NCI-H345 treated with DMSO at 0.1 percent for 48 hours (cell line): ENCODE measurements at regions not wholly inside any gene's neighbourhood (a gene's known extent, or its start where the extent isn't known, plus 50 kb on each side); places are given as distances from the start of the nearest gene placed in this dataset.
"Not testable (repeated sequence)": the region's sequence is repeated elsewhere in the genome, so short reads cannot be mapped to it uniquely, and the experiment has no call there.

Experiments
- DNase-seq: peaks from one replicate; lab custom pipeline; 2025; ENCODE audit not compliant: unreplicated experiment; lab: John Stamatoyannopoulos, UW

DNA sequence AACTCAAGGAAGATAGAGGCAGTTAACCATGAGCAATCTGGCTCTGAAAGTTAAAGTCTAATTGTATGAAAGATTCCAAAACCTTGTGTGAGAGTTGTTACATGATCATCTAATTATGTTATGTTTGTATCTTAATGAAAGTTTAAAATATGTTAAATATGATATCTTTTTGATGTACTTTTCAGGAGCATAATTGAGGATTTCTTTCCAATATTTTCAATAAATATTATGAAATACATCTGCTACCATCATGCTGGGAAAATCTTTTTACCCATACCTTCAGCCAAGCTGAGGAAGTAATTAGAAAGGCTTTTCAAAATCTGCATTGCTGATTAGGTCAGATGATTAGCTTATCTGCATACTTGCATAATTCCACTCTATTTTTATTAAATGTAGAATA lies 318.4 kb downstream of the KLF12 start:
- no peak for DNase-seq

DNA sequence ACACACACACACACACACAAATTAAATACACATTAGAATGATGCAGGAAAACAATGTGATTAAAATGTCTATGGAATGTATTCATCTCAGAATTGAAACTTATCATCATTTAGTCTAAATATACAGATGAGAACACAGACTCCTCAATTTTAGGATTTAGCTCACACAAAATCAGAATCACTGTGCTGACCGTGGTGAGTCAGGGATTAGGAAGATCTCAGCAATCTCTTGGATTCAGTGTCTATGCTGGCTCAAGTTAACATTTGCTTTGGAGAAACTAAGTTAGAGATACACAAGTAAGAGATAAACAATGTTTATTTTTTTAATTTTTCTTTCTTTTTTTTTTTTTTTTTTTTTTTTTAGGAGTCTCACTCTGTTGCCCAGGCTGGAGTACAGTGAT lies 323.6 kb downstream of the KLF12 start:
- no peak for DNase-seq

DNA sequence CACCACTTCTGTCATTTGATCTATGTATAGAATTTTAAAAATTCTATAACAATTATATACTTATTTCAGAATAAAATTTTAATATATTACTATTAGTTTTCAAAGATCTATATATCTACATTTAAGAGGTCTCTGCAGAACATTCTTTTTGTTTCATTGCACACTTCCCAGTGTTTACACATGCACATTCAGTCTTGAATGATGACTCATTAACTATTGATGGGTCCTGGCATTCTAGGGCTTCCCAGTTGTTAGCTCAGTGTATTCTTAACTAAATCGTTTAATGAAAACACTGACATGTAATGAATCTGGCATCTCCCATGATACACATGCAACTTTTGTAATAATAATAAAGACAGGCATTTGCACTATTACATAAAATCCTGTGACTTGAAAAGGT lies 324.6 kb downstream of the KLF12 start:
- DNase-seq, result no peak

DNA sequence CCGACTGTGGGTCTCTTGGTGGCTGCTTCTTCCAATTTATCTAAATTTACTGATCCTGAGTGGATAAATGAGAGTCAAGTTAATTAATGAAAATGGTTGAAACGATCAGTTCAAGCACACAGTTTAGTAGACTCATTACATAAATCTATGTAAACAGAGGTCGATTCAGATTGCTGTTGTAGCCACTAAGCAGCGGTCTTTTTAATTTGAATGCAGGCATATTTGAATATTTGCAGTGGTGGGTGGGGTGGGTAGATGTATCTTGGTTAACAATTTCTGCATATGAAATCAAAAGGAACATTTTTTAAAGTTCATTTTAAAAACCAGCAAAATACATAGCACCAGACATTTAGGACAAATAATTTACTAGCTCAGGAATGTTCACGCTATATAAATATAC lies 325.9 kb downstream of the KLF12 start:
- no peak for DNase-seq

DNA sequence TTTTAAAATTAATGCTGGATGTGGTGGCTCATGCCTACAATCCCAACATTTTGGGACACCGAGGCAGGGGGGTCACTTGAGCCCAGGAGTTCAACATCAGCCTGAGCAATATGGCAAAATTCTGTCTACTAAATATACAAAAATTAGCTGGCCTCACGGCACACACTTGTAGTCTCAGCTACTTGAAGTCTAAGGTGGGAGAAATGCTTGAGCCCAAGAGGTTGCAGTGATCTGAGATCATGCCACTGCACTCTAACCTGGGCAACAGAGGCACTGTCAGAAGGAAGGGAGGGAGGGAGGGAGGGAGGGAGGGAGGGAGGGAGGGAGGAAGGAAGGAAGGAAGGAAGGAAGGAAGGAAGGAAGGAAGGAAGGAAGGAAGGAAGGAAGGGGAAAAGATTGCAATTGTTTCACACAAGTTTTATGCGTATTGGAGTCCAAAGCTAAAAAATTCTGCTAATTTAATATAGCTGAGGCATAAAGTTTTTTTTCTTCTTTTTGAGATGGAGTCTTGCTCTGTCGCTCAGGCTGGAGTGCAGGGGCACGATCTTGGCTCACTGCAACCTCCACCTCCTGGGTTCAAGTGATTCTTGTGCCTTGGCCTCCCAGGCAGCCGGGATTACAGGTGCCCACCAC lies 328.8 kb downstream of the KLF12 start:
- DNase-seq, result not testable (repeated sequence)

DNA sequence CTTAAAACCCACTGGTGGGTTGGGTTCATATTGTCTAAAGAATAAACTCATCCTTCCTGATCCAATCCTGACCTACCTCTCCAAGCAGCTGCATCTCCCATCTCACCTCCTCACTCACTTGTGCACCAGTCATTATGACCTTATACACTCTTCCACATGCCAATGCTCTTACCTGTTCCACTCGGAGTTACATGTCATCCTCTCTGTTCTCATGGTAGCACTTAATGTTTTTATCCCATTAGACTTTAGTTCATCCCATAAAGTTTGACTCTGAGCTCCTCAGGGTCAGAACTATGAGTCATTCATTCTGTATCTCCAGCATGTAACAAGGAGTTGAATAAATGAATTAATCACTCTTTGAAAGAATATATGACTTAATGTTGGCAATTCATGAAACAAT lies 330.2 kb downstream of the KLF12 start:
- DNase-seq, result no peak

DNA sequence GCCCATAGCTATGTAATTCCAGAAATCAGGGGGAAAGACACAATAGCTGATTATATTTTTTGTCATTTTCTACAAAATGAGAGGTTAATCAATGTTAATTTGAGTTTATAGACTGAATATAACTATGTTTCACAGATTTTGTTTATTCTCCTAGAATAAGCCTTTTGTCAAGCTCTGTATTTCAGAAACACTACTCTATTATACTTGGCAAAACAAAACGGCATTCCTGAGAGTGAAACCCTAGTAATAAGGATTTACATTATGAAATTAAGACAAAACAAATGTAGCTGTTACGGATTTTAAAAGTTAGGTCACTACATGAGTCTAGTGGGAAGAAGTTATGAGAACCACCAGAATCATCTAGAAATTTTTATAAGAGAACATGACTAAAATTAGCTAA lies 334.2 kb downstream of the KLF12 start:
- DNase-seq, result no peak

DNA sequence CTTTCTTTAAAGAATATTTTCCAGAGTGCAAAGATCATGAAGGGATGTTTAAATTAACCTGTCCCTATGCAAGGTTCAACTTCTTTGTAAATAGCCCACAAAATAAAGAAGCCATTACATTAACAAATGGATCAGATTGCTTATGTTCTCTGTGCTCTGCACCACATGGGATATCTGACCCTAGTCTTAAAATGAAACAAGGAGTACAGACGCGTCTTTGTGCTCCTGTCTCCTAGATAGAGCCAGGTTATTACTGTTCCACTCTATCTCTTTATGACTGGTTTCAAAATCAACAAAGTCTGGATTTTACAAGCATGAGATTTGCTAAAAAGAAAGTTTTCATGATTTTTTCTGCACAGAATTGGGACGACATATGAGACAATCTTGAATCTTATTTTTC lies 339.4 kb downstream of the KLF12 start:
- no peak for DNase-seq

DNA sequence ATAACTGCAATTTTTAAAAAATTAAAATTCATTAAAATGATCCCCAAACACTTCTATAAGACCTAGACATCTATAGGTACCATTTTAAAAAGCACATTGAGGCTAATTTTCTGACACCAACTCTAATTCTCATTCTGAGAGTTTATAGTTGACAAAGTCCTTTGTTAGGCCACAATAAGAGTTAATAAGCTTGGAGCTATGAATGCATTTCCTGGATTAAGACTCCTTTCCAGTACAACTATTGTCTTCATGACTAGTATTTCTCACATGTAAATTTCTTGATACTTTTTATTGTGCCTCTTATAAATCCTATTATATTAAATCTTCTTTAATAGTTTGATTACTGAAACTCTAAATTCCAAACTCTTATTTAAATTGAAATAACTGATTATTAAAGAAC lies 340.8 kb downstream of the KLF12 start:
- DNase-seq, result no peak

DNA sequence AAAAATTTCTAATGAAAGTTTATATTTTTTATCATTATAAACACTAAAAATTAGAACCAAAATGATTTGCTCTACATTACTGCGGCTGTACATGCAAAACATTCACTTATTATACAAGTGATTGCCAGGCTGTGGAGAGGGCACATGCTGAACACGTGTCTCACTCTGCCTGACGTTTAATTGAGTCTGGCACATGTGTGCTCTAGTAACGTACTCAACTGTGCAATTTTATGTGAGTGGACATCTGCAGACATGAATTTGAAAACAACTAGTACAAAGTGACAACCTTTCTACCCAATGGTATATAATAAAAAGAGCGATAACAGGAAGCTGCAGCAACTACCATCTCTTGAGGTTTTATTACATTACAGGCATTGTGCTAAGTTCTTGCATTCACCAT lies 341.4 kb downstream of the KLF12 start:
- DNase-seq, result no peak

DNA sequence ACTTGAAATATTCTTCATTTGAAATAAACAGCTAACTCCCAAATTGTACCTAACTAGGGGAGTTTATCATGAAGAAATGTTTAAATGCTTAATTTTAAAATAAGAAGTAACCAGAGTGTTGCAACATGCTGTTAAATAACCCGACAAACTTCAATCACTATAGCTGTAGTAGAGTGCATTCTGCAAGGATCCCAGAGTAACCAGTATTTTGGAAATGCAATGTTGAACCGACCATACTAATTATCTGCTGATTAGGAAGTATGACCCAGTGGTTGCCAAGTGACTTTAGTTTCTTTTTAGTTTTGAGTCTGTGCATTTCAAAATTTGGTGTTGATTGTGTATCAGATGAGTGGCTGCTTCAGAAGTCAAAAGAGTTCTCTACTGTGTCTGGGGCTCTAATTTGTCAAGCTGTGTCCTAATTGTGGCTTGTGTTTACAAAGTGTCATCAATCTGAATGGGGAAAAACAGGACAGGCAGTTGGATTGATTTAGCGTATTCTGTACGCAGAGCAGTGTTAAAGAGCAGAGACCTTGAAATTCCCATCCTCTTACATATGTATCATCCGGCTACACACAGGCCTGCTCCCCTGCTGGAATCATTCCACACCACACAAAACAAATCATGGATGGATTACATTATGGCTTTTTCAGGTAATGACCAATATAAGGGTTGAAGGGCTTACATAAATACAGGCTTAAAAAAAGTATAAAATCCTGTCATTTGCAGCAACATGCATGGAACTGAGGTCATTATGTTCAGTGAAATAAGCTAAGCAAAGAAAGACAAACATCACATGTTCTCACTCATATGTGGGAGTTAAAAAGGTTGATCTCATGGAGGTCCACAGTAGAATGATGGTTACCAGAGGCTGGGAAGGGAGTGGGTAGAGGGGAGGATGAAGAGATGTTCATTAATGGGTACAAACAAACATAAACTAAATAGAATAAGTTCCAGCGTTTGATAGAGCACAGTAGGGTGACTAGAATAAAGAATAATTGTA lies 351.5 kb downstream of the KLF12 start:
- DNase-seq, result peak; percentile 80

DNA sequence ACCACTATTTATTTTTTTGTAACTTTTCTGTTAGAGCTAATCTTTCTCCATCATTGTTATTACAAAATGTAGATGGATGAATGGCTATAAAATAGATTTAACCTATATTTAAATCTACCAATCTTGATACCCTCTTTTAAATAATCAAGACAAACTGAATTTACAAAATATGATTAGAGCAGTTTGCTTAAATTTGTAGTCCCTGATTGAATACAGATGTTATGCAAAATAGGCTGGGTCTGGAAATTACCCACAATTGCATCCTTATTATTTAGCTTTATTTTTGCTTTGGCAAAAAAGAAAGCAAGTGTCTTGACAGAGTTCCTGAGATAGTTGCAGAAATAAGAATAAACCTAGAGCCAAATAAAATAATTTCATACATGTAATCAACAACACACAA lies 352.8 kb downstream of the KLF12 start:
- DNase-seq, result no peak

DNA sequence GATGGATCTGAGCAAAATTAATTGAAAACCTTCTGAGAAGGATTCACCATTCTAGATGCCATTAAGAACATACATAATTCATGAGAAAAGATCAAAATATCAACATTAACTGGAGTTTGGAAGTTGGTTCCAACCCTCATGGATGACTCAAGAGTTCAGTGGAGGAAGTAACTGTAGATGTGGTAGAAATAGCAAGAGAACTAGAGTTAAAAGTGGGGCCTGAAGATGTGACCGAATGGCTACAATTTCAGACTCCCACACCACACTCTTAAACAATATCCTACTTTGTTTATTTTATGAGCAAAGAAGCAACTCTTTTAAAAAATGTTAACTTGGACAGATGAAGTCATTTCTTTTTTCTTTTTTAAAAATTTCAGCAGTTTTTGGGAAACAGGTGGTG lies 354.3 kb downstream of the KLF12 start:
- DNase-seq, result no peak

DNA sequence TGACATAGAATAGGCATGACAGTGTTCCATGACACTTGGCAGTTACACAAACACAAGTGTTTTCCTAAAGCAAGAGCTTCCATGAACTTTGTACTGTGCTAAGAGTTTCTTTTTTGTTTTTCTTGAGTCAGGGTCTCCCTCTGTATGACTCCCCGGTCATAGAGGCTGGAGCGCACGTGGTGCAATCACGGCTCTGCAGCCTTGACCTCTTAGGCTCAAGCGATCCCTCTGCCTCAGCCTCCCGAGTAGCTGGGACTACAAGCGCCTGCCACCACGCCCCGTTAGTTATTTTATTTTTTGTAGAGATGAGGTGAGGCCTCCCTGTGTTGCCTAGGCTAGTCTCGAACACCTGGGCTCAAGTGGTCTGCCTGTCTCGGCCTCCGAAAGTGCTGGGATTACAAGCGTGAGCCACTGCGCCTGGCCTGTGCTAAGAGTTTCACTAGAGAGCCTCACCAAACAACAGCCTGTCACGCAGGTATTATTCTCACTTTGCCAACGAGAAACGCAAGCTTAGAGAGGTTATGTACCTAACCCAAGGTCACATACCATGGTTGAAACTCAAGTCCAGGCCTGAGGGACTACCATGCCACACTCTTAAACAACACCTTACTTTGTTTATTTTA lies 355.9 kb downstream of the KLF12 start:
- DNase-seq, result no peak

DNA sequence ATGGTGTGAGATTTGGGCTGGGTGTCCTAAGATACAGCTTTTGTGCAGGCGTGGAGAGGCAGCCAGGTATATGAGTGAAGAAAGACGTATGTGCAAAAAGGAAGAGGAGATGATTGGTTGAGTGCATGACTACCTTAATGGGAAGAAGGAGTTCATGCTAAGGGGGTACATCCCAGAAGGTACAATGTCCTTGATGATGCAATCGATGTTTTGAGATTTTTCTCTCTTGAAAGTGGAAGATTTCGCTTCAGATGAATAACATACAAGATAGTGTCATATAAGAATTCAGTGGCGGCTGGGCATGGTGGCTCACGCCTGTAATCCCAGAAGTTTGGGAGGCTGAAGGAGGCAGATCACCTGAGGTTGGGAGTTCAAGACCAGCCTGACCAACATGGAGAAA lies 357.1 kb downstream of the KLF12 start:
- DNase-seq, result no peak

DNA sequence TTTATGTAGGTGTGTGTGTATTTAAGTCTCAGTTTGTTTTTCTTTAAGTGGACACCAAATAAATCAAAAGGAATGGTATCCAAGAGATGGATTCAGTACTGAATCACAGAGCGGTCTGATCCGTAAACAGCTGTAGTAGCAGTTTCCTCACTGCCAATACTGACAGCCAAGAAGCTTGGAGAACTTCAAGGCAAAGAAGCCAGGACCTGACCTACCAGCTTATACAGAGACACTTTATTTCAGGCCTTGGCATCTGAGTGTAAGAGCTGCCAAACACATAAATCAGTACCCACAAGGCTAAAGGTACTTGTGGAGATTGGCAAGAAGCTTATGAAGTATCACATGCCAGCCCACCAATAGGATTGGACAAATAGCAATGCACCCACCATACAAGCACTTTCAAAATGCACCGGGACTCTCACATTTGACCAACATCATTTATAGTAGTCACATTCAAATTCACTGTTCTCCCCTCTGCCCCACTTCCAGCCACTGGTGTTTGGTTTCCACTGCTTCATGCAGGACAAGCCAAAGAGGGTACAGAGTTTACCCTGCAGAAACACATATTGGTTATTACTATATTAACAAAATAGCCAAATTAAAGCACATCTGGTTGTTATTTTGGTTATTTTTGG lies 357.9 kb downstream of the KLF12 start:
- DNase-seq, result no peak

DNA sequence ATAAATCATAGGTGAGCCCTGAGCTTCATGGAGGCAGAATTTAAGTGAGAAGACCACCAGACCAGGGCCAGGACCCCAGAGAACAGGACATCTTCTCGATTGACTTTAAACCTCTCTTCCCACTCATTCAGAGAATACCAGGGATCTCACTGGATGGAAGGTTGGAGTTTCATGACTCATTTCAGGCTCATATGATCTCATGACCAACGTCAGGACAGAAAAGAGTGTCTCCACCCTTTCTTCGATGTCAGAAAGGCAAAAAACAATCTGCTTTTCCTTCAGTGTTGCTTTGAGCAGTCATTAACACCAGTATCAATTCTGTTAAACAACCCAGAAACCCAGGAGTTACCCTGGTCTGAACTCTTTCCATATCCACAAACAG lies 361.0 kb downstream of the KLF12 start:
- DNase-seq, result no peak

DNA sequence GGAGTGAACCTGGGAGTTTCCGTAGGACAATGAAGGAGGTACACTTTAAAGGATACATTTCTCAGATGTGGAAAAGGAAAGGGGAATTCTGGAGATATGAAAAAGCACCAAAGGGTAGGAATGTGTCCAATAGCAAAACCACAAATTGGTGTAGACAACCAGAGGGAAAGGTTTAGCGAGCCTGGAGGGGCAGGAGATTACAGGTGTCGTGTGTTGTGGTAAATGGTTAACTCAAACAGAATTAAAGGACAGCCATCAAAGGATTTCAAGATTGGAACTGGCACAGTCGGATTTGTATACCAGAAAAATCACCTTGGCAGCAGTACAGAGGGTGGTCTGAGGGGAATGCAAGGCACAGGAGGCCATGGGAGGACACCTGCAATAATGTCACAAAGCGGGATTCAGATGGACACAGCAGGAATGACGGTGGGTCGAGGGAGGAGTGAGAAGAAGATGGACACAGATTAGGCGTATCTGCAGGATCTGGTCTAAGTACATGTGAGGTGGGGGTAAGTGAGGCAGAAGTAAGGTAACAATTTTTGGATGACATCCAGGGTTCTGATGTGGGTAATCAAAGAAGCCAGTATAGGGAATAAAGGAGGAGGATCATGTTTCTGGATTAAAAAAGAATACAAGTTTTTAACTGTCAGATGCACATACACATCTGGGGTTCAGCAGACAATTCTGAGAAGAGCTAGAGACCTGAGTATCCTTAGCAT lies 361.6 kb downstream of the KLF12 start:
- no peak for DNase-seq

DNA sequence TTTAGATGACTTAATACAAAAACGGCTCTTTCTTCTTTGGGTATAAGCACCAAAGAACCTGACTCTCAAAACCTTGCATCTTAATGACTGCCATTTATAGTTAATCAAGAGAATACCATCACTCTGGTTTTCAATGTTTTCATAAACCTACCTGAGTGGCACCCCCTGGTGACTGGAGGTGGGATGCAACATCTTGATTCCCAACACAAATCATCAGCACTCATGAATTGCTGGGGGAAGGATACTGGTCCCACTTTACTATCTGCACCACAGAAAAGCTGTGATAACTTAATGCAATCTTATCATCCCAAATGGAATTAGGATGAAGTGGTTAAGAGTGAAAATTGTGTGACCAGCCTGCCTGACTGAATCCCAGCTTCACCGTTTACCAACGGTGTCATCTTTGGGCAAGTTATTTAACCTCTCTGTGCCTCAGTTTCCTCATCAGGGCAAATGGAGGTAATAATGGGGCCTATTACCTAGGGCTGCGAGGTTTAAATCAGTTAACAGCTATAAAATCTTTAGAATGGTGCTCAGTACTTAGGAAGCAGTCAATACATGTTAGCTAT lies 366.4 kb downstream of the KLF12 start:
- no peak for DNase-seq

DNA sequence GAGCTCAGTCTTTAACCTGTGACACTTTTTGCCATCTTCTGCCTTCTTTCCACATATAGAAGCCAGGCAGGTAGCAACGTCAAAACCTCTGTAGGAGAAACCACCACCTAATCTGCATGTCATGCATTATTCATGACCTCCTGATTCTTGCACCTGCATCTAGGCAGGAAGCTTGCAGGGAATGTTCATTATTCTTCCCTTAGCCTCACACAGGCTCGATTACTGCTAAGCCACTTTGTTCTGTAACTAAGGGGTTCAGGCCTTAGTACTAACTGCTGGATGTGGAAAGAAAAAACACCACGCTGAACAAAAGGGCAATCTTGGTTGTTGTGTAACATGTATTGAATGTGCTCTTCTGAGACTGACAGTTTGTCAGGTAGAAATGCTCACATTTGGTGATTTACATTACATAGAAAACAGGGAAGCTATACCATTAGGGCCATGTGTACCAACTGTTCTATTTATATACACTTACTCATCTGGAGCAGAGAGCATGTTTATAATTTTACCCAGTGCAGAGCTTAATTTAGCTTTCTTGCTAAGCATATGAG lies 366.9 kb downstream of the KLF12 start:
- DNase-seq, result peak; percentile 82
